HFFc6 (cell line): ENCODE measurements at regions not wholly inside any gene's neighbourhood (a gene's known extent, or its start where the extent isn't known, plus 50 kb on each side); places are given as distances from the start of the nearest gene placed in this dataset.

ENCODE experiments used
- DNase-seq: peaks from one replicate; pipeline ENCODE4 v3.0.0-alpha.2; 2018
- H3K27ac Mint-ChIP-seq: 2 replicates; pipeline ENCODE4 v1.8.0; 2020; ENCODE audit warnings: mild to moderate bottlenecking, mixed read lengths
- H3K27me3 Mint-ChIP-seq: 2 replicates; pipeline ENCODE4 v1.8.0; 2021; ENCODE audit warnings: mild to moderate bottlenecking, moderate library complexity, mixed read lengths; ENCODE audit not compliant: insufficient read depth
- H3K36me3 Mint-ChIP-seq: 2 replicates; pipeline ENCODE4 v1.8.0; 2021; ENCODE audit warnings: low read depth, mixed read lengths
- H3K4me1 Mint-ChIP-seq: 2 replicates; pipeline ENCODE4 v1.8.0; 2020; ENCODE audit warnings: low read depth, mixed read lengths
- H3K4me3 Mint-ChIP-seq: 2 replicates; pipeline ENCODE4 v1.8.0; 2020; ENCODE audit warnings: mild to moderate bottlenecking, moderate library complexity, mixed read lengths
- H3K9me3 Mint-ChIP-seq: 2 replicates; pipeline ENCODE4 v1.8.0; 2020; ENCODE audit warnings: mild to moderate bottlenecking, mixed read lengths
- CTCF ChIP-seq: fragments of 200-600 bp; sonication (generic); IDR thresholded peaks from 2 replicates; pipeline ENCODE4 v1.5.0; 2021; ENCODE audit warnings: antibody characterized with exemption, mild to moderate bottlenecking

- no peak for TF ChIP-seq CTCF
- H3K27me3 Mint-ChIP-seq, result peaks cover 2% of the 10 kb centered on the region
- H3K4me3 Mint-ChIP-seq, result no peak overlapping the region
- DNase-seq, result no peak
- no peak overlapping the region for H3K27ac Mint-ChIP-seq
- H3K4me1 Mint-ChIP-seq, result peaks cover 23% of the 10 kb centered on the region
- H3K9me3 Mint-ChIP-seq, result no peaks in the 10 kb centered on the region
- H3K36me3 Mint-ChIP-seq, result no peaks in the 10 kb centered on the region
Measured at GRCh38 chr13:109877809-109878208, 91.4 kb upstream of the IRS2 start.

GRCh38 chr13:109875746-109876145 is 89.4 kb upstream of the IRS2 start:
- no peak for DNase-seq
- Mint-ChIP-seq H3K27ac (no peak overlapping the region), H3K4me1 (peaks cover 28% of the 10 kb centered on the region), H3K9me3 (no peaks in the 10 kb centered on the region), H3K27me3 (peaks cover 2% of the 10 kb centered on the region), H3K4me3 (no peak overlapping the region), H3K36me3 (no peaks in the 10 kb centered on the region)
- TF ChIP-seq CTCF, result no peak

GRCh38 chr13:109874484-109875454 is 88.4 kb upstream of the IRS2 start:
- H3K27ac Mint-ChIP-seq, result no peak overlapping the region; the same call in none of the 2 replicates
- H3K27me3 Mint-ChIP-seq, result no peaks in the 10 kb centered on the region; the same call in 1 of the 2 replicates
- no peak for TF ChIP-seq CTCF
- no peak overlapping the region for H3K4me3 Mint-ChIP-seq
- peak; percentile 32 for DNase-seq
- H3K36me3 Mint-ChIP-seq, result no peaks in the 10 kb centered on the region
- no peaks in the 10 kb centered on the region for H3K9me3 Mint-ChIP-seq
- peaks cover 38% of the 10 kb centered on the region for H3K4me1 Mint-ChIP-seq

GRCh38 chr13:109873351-109874123 is 87.2 kb upstream of the IRS2 start:
- no peak for TF ChIP-seq CTCF
- Mint-ChIP-seq H3K27ac (no peak overlapping the region), H3K4me3 (no peak overlapping the region), H3K4me1 (peaks cover 50% of the 10 kb centered on the region), H3K27me3 (peaks cover 1% of the 10 kb centered on the region), H3K9me3 (no peaks in the 10 kb centered on the region), H3K36me3 (no peaks in the 10 kb centered on the region)
- no peak for DNase-seq

GRCh38 chr13:109872864-109873263 is 86.5 kb upstream of the IRS2 start:
- Mint-ChIP-seq H3K4me3 (no peak overlapping the region), H3K27me3 (peaks cover 1% of the 10 kb centered on the region)

More at GRCh38 chr13:109872864-109873263, 86.5 kb upstream of the IRS2 start:
- Mint-ChIP-seq H3K4me1 (peaks cover 53% of the 10 kb centered on the region), H3K27ac (no peak overlapping the region), H3K9me3 (no peaks in the 10 kb centered on the region), H3K36me3 (no peaks in the 10 kb centered on the region)
- TF ChIP-seq CTCF, result no peak
- DNase-seq, result no peak
